H1 (cell line): ENCODE measurements at regions not wholly inside any gene's neighbourhood (a gene's known extent, or its start where the extent isn't known, plus 50 kb on each side); places are given as distances from the start of the nearest gene placed in this dataset.

Experiments used
- CTCF ChIA-PET: fragments of 300-600 bp; sonication (Branson Sonifier 250); formaldehyde crosslinking; loops from one replicate; lab custom pipeline; 2021; ENCODE audit not compliant: partially characterized antibody; lab: Charles Lee
- POLR2A ChIA-PET: fragments of 300-600 bp; sonication (Branson Sonifier 250); formaldehyde crosslinking; loops from one replicate; lab custom pipeline; 2021; ENCODE audit warnings: inconsistent platforms; ENCODE audit not compliant: partially characterized antibody; lab: Charles Lee
- DNase-seq, 2 experiments: peaks; one replicate each; pipeline versions ENCODE4 v3.0.0 to v3.0.0-alpha.2; 2010 to 2022; ENCODE audit warnings: low spot score in 2 of 2, low read depth in 1 of 2, mixed read lengths in 1 of 2
- FAIRE-seq: peaks from 2 replicates; lab custom pipeline; 2011; peaks lifted over from hg19 to GRCh38; lab: Jason Lieb, UNC
- H2AFZ ChIP-seq: 2 replicates; pipeline ENCODE4 v1.8.1; 2012; ENCODE audit warnings: low read length, inconsistent platforms
- H2AK5ac ChIP-seq: 2 replicates; pipeline ENCODE4 v1.6.1; 2013; ENCODE audit warnings: low read depth, low read length
- H2BK120ac ChIP-seq: replicated peaks from 2 replicates; pipeline ENCODE3; 2013; ENCODE audit warnings: low read depth, low read length, inconsistent platforms
- H2BK12ac ChIP-seq: 2 replicates; pipeline ENCODE4 v1.6.1; 2013; ENCODE audit warnings: low read depth, low read length
- H2BK15ac ChIP-seq: 2 replicates; pipeline ENCODE4 v1.6.1; 2013; ENCODE audit warnings: low read length
- H2BK20ac ChIP-seq: 2 replicates; pipeline ENCODE4 v1.6.1; 2013; ENCODE audit warnings: low read length
- H2BK5ac ChIP-seq: 2 replicates; pipeline ENCODE4 v1.6.1; 2013; ENCODE audit warnings: low read depth, low read length
- H3K14ac ChIP-seq: 2 replicates; pipeline ENCODE4 v1.6.1; 2013; ENCODE audit warnings: inconsistent platforms; ENCODE audit not compliant: insufficient read length
- H3K18ac ChIP-seq: 2 replicates; pipeline ENCODE4 v1.6.1; 2013; ENCODE audit warnings: low read length; ENCODE audit errors: extremely low read depth
- H3K23ac ChIP-seq: 2 replicates; pipeline ENCODE4 v1.6.1; 2013; ENCODE audit warnings: inconsistent platforms; ENCODE audit not compliant: insufficient read length
- H3K23me2 ChIP-seq: 2 replicates; pipeline ENCODE4 v1.6.1; 2013; ENCODE audit warnings: low read depth, low read length
- H3K27ac ChIP-seq: 2 replicates; pipeline ENCODE4 v1.6.1; 2011; ENCODE audit warnings: low read depth, low read length, inconsistent platforms
- H3K27me3 ChIP-seq, 4 experiments: replicated peaks in 1 of 4; 1 replicate in 1 of 4; 2 replicates in 3 of 4; pipeline versions ENCODE4 v1.6.1 to v1.8.1; 2011 to 2013; ENCODE audit warnings: low read length in 3 of 4, mild to moderate bottlenecking in 3 of 4, inconsistent platforms in 2 of 4, mixed read lengths in 2 of 4, moderate library complexity in 1 of 4; ENCODE audit not compliant: control insufficient read depth in 3 of 4, insufficient read depth in 3 of 4; ENCODE audit errors: extremely low read depth in 1 of 4
- H3K36me3 ChIP-seq, 4 experiments: 2 replicates each; pipeline versions ENCODE4 v1.6.1 to v1.8.1; 2011 to 2013; ENCODE audit warnings: mild to moderate bottlenecking in 4 of 4, low read length in 3 of 4, moderate library complexity in 2 of 4, control low read depth in 1 of 4, inconsistent platforms in 1 of 4; ENCODE audit not compliant: insufficient read depth in 4 of 4, control insufficient read depth in 2 of 4
- H3K4ac ChIP-seq: replicated peaks from 2 replicates; pipeline ENCODE3; 2013; ENCODE audit warnings: low read length, low read depth, mixed read lengths, inconsistent platforms; ENCODE audit not compliant: insufficient read length
- H3K4me1 ChIP-seq, 4 experiments: replicated peaks in 1 of 4; 1 replicate in 1 of 4; 2 replicates in 3 of 4; pipeline versions ENCODE4 v1.6.1 to v1.8.1; 2011 to 2013; ENCODE audit warnings: low read length in 3 of 4, inconsistent platforms in 2 of 4, mixed read lengths in 1 of 4; ENCODE audit not compliant: insufficient read depth in 4 of 4, control insufficient read depth in 3 of 4
- H3K4me2 ChIP-seq, 2 experiments: 2 replicates each; pipeline versions ENCODE4 v1.6.1 to v1.8.1; 2011 to 2013; ENCODE audit warnings: low read depth in 2 of 2, low read length in 2 of 2, control low read depth in 1 of 2, inconsistent platforms in 1 of 2, mild to moderate bottlenecking in 1 of 2; ENCODE audit not compliant: insufficient read depth in 1 of 2
- H3K4me3 ChIP-seq, 4 experiments: fragments of 200-600, 300-600 bp in 1 of 4; sonication (generic), shearing (Covaris generic), sonication (Bioruptor Twin) in 1 of 4; 2 replicates each; pipeline versions ENCODE4 v1.5.1 to v1.8.1; 2011 to 2016; ENCODE audit warnings: low read length in 4 of 4, low read depth in 3 of 4, control low read depth in 2 of 4, inconsistent platforms in 2 of 4, mild to moderate bottlenecking in 2 of 4, mixed read lengths in 1 of 4, moderate library complexity in 1 of 4; ENCODE audit not compliant: insufficient read depth in 2 of 4; ENCODE audit errors: extremely low read depth in 1 of 4
- H3K56ac ChIP-seq: replicated peaks from 2 replicates; pipeline ENCODE3; 2013; ENCODE audit warnings: low read depth, mild to moderate bottlenecking, mixed read lengths, low read length, inconsistent platforms; ENCODE audit not compliant: insufficient read length
- H3K79me1 ChIP-seq: 2 replicates; pipeline ENCODE4 v1.6.1; 2013; ENCODE audit warnings: low read depth, low read length, control low read depth
- H3K79me2 ChIP-seq, 2 experiments: 2 replicates each; pipeline versions ENCODE4 v1.6.1 to v1.8.1; 2012 to 2013; ENCODE audit warnings: low read length in 2 of 2, mild to moderate bottlenecking in 2 of 2, inconsistent platforms in 1 of 2; ENCODE audit not compliant: insufficient read depth in 2 of 2, control insufficient read depth in 1 of 2
- H3K9ac ChIP-seq, 4 experiments: replicated peaks in 1 of 4; 1 replicate in 1 of 4; 2 replicates in 3 of 4; pipeline versions ENCODE4 v1.6.1 to v1.8.1; 2011 to 2013; ENCODE audit warnings: low read depth in 3 of 4, low read length in 3 of 4, control low read depth in 2 of 4, mild to moderate bottlenecking in 2 of 4, moderate library complexity in 2 of 4, inconsistent platforms in 1 of 4; ENCODE audit errors: extremely low read depth in 1 of 4
- H3K9me3 ChIP-seq, 2 experiments: 2 replicates each; pipeline versions ENCODE4 v1.6.1 to v1.8.1; 2012 to 2013; ENCODE audit warnings: mild to moderate bottlenecking in 2 of 2, moderate library complexity in 2 of 2, control low read depth in 1 of 2, inconsistent platforms in 1 of 2, low read depth in 1 of 2, low read length in 1 of 2, mixed read lengths in 1 of 2; ENCODE audit not compliant: insufficient read depth in 2 of 2
- H4K20me1 ChIP-seq, 2 experiments: replicated peaks in 1 of 2; 2 replicates each; pipeline versions ENCODE3 to v1.8.1; 2011 to 2013; ENCODE audit warnings: inconsistent platforms in 2 of 2, low read length in 2 of 2, mild to moderate bottlenecking in 1 of 2; ENCODE audit not compliant: insufficient read depth in 2 of 2, control insufficient read depth in 1 of 2
- H4K5ac ChIP-seq: 2 replicates; pipeline ENCODE4 v1.6.1; 2013; ENCODE audit warnings: low read length, low read depth, mixed read lengths, inconsistent platforms; ENCODE audit not compliant: insufficient read length
- H4K8ac ChIP-seq: 2 replicates; pipeline ENCODE4 v1.8.0; 2013; ENCODE audit warnings: mild to moderate bottlenecking, moderate library complexity, low read length, inconsistent platforms; ENCODE audit not compliant: insufficient read depth; ENCODE audit errors: extremely low read depth
- H4K91ac ChIP-seq: replicated peaks from 2 replicates; pipeline ENCODE3; 2013; ENCODE audit warnings: low read length, mixed read lengths, inconsistent platforms; ENCODE audit not compliant: insufficient read length
- BRCA1 ChIP-seq: IDR thresholded peaks from 2 replicates; pipeline ENCODE4 v1.6.1; 2012; ENCODE audit warnings: low read depth, low read length, improper control_type of control experiment
- NRF1 ChIP-seq: IDR thresholded peaks from 2 replicates; pipeline ENCODE4 v1.6.1; 2011; ENCODE audit warnings: mild to moderate bottlenecking, low read depth, low read length, improper control_type of control experiment
- POLR2AphosphoS5 ChIP-seq: IDR thresholded peaks from 2 replicates; pipeline ENCODE4 v1.6.1; 2011; ENCODE audit warnings: low read depth, low read length
- RBBP5 ChIP-seq: IDR thresholded peaks from 2 replicates; pipeline ENCODE4 v1.7.1; 2012; ENCODE audit warnings: low read depth, mild to moderate bottlenecking, inconsistent platforms, low read length, moderate library complexity, borderline replicate concordance
- RFX5 ChIP-seq: IDR thresholded peaks from 2 replicates; pipeline ENCODE4 v1.6.1; 2011; ENCODE audit warnings: low read depth, low read length, improper control_type of control experiment, borderline replicate concordance
- SIN3A ChIP-seq, 2 experiments: IDR thresholded peaks in 1 of 2; conservative IDR thresholded peaks in 1 of 2; 2 replicates each; pipeline ENCODE4 v1.6.1; 2011 to 2012; ENCODE audit warnings: low read length in 2 of 2, improper control_type of control experiment in 1 of 2, low read depth in 1 of 2, mild to moderate bottlenecking in 1 of 2
- SP2 ChIP-seq: IDR thresholded peaks from 2 replicates; pipeline ENCODE4 v1.6.1; 2012; ENCODE audit warnings: mild to moderate bottlenecking, low read length, inconsistent platforms
- SUZ12 ChIP-seq: fragments of 200-600 bp; sonication (generic); IDR thresholded peaks from 2 replicates; pipeline ENCODE4 v1.6.1; 2012; ENCODE audit warnings: mild to moderate bottlenecking, inconsistent platforms, low read length, moderate library complexity, mixed read lengths
- TCF12 ChIP-seq: IDR thresholded peaks from 2 replicates; pipeline ENCODE4 v1.6.1; 2011; ENCODE audit warnings: low read depth, mild to moderate bottlenecking, low read length
- WGBS, 2 experiments: shearing (Covaris generic) in 1 of 2; methylation state at CpG; one replicate each; pipeline versions ENCODE4 v1.1.6 to v1.1.7; 2013 to 2015; ENCODE audit warnings: low lambda C conversion rate in 2 of 2, mixed read lengths in 2 of 2, inconsistent platforms in 1 of 2, low coverage in 1 of 2, missing lambda C conversion rate in 1 of 2; ENCODE audit not compliant: insufficient replicate concordance in 2 of 2, insufficient coverage in 1 of 2, insufficient read length in 1 of 2; ENCODE audit errors: extremely low coverage in 1 of 2, missing lambda C conversion rate in 1 of 2; 5-methylcytosine and 5-hydroxymethylcytosine counted together
- TF ChIP-seq, protein P1 (sequence below): IDR thresholded peaks from 2 replicates; pipeline ENCODE4 v1.6.1; 2011; ENCODE audit warnings: low read length, improper control_type of control experiment
- TF ChIP-seq, protein P2 (sequence below): IDR thresholded peaks from 2 replicates; pipeline ENCODE4 v1.6.1; 2012; ENCODE audit warnings: inconsistent platforms

DNA sequence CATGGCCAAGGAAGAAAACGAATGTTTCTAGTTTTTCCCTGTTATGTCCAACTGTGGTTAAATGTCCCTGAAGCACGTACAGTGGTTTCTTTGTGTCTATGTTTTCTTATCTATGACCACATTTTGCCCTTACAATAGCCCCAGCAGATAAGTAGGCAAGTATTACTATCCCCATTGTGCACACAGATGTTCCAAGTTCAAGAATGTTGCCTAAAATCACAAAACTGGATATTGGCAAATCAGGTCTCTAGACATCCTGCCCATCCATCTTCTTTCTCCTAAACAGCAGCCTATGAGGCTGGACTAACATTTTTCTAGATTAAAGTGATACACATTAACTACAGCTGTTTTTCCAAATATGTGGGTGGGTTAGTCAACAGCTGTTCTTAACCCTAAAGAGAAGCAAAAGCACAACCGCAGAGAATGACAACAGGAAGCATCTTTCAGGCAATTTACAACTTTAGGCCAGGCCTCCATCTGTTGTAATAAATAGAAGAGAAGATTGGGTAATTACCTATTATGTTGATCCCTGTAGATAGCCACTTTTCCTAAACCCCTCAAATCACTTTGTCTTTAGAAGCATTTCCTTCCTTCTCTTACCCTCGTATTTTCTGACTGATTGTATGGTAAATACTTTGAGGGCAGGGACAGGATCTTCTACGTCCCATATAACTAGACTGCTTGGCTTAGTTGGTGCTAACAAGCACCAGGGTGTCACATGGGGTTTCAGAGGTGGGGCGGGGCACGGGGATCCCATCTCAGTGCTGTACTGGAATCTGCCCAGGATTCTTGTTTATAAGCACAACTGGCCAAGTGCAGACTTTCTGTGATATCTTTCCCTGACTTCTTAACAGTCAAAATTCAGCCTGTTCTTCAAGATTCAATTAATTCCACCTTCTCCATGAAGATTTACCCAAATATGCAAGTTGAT, 132.1 kb upstream of the SETBP1 start:
- H3K9ac ChIP-seq = no peak overlapping the region
- H3K23me2 ChIP-seq = no peaks in the 10 kb centered on the region
- H3K4ac ChIP-seq = no peak overlapping the region
- no peak overlapping the region for H2BK20ac ChIP-seq
- peaks cover 1 to 6% (median 4%) of the 10 kb centered on the region in 4 experiments; a peak in 4 of 7 replicates for H3K4me1 ChIP-seq
- ChIA-PET CTCF (no interaction called here), POLR2A (no interaction called here)
- no peaks in the 10 kb centered on the region for H3K36me3 ChIP-seq
- no peak overlapping the region for H2AK5ac ChIP-seq
- no peak overlapping the region for H2BK15ac ChIP-seq
- H3K27ac ChIP-seq = no peak overlapping the region
- H2BK5ac ChIP-seq = no peak overlapping the region
- peak overlapping the region; percentile 62; the same call in 1 of the 2 replicates for H2AFZ ChIP-seq
- H4K5ac ChIP-seq = no peak overlapping the region
- 91% methylated on average over 7 of the region's 7 CpGs; no CpG with 5 or more reads in 1 of the 2 experiments for WGBS, 2 experiments
- no peaks in the 10 kb centered on the region for H4K20me1 ChIP-seq
- H4K91ac ChIP-seq = no peak overlapping the region
- no peak overlapping the region for H4K8ac ChIP-seq
- no peak for FAIRE-seq
- H3K79me2 ChIP-seq = no peaks in the 10 kb centered on the region
- H3K14ac ChIP-seq = no peak overlapping the region
- H2BK120ac ChIP-seq = no peak overlapping the region
- no peak overlapping the region for H3K18ac ChIP-seq
- no peak overlapping the region for H3K23ac ChIP-seq
- no peaks in the 10 kb centered on the region for H3K27me3 ChIP-seq
- H3K4me3 ChIP-seq = no peak overlapping the region
- no peaks in the 10 kb centered on the region for H3K9me3 ChIP-seq
- no peaks in the 10 kb centered on the region for H3K79me1 ChIP-seq
- no peak for DNase-seq
- H3K4me2 ChIP-seq = no peak overlapping the region
- H3K56ac ChIP-seq = no peak overlapping the region
- H2BK12ac ChIP-seq = no peak overlapping the region
- TF ChIP-seq RBBP5 (no peak), BRCA1 (no peak), SIN3A (conservative IDR thresholded peaks at IDR 0.05 in 1 of 2, IDR thresholded peaks at IDR 0.05 in 1 of 2; ENCODE audit: low read depth in 1 of 2, low read length in 2 of 2) (no peak), SUZ12 (no peak), RFX5 (no peak), NRF1 (no peak), SP2 (no peak), TCF12 (no peak), POLR2AphosphoS5 (no peak)
- TF ChIP-seq, protein P1, sequence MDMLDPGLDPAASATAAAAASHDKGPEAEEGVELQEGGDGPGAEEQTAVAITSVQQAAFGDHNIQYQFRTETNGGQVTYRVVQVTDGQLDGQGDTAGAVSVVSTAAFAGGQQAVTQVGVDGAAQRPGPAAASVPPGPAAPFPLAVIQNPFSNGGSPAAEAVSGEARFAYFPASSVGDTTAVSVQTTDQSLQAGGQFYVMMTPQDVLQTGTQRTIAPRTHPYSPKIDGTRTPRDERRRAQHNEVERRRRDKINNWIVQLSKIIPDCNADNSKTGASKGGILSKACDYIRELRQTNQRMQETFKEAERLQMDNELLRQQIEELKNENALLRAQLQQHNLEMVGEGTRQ = no peak
- TF ChIP-seq, protein P2, sequence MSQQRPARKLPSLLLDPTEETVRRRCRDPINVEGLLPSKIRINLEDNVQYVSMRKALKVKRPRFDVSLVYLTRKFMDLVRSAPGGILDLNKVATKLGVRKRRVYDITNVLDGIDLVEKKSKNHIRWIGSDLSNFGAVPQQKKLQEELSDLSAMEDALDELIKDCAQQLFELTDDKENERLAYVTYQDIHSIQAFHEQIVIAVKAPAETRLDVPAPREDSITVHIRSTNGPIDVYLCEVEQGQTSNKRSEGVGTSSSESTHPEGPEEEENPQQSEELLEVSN = no peak
